ENCODE measurements at regions not wholly inside any gene's neighbourhood (a gene's known extent, or its start where the extent isn't known, plus 50 kb on each side); places are given as distances from the start of the nearest gene placed in this dataset.

- no peak overlapping the region for H4K8ac ChIP-seq (ENCODE audit: extremely low read depth, insufficient read depth, low read length)
- no peaks in the 10 kb centered on the region for H3K79me2 ChIP-seq (ENCODE audit: control insufficient read depth in 1 of 2, insufficient read depth in 2 of 2, low read length in 2 of 2)
- no peak overlapping the region for H4K91ac ChIP-seq (replicated peaks; ENCODE audit: insufficient read length, low read length)
- no peaks in the 10 kb centered on the region for H3K27me3 ChIP-seq (replicated peaks in 1 of 4; ENCODE audit: control insufficient read depth in 3 of 4, extremely low read depth in 1 of 4, insufficient read depth in 3 of 4, low read length in 3 of 4)
- no peak overlapping the region for H3K14ac ChIP-seq (ENCODE audit: insufficient read length)
- ChIA-PET CTCF (ENCODE audit: partially characterized antibody) (interaction anchor here (0.5 to 2.5 kb wide), 48 partner anchors 8 to 1144 kb away, joined by 3 to 23 read pairs (median 4); no protein-coding TSS in a partner anchor), POLR2A (ENCODE audit: partially characterized antibody) (no interaction called here)
- no peak overlapping the region for H2AFZ ChIP-seq (ENCODE audit: low read length)
- no peak overlapping the region for H2BK5ac ChIP-seq (ENCODE audit: low read depth, low read length)
- H3K9ac ChIP-seq (replicated peaks in 1 of 4; ENCODE audit: extremely low read depth in 1 of 4, low read depth in 3 of 4, low read length in 3 of 4), result no peak overlapping the region
- H3K4me2 ChIP-seq (ENCODE audit: insufficient read depth in 1 of 2, low read depth in 2 of 2, low read length in 2 of 2), result no peak overlapping the region
- no peak overlapping the region for H2BK120ac ChIP-seq (replicated peaks; ENCODE audit: low read depth, low read length)
- H3K9me3 ChIP-seq (ENCODE audit: insufficient read depth in 2 of 2, low read depth in 1 of 2, low read length in 1 of 2), result no peaks in the 10 kb centered on the region
- no peak overlapping the region for H2BK15ac ChIP-seq (ENCODE audit: low read length)
- no peak overlapping the region for H3K4me3 ChIP-seq (ENCODE audit: extremely low read depth in 1 of 4, insufficient read depth in 2 of 4, low read depth in 3 of 4, low read length in 4 of 4)
- H4K20me1 ChIP-seq (replicated peaks in 1 of 2; ENCODE audit: control insufficient read depth in 1 of 2, insufficient read depth in 2 of 2, low read length in 2 of 2), result no peaks in the 10 kb centered on the region
- no peak overlapping the region for H3K56ac ChIP-seq (replicated peaks; ENCODE audit: insufficient read length, low read depth, low read length)
- no peaks in the 10 kb centered on the region for H3K36me3 ChIP-seq (ENCODE audit: control insufficient read depth in 2 of 4, insufficient read depth in 4 of 4, low read length in 3 of 4)
- no peak overlapping the region for H3K18ac ChIP-seq (ENCODE audit: extremely low read depth, low read length)
- H3K27ac ChIP-seq (ENCODE audit: low read depth, low read length), result no peak overlapping the region
- FAIRE-seq (peak; percentile 95), DNase-seq (ENCODE audit: low read depth in 1 of 2, low spot score in 2 of 2) (peak in 1 of 2 experiments; percentile 51)
- no peak overlapping the region for H2AK5ac ChIP-seq (ENCODE audit: low read depth, low read length)
- H3K23ac ChIP-seq (ENCODE audit: insufficient read length), result no peak overlapping the region
- no peak overlapping the region for H4K5ac ChIP-seq (ENCODE audit: insufficient read length, low read depth, low read length)
- no peak overlapping the region for H2BK20ac ChIP-seq (ENCODE audit: low read length)
- no peaks in the 10 kb centered on the region for H3K23me2 ChIP-seq (ENCODE audit: low read depth, low read length)
- H2BK12ac ChIP-seq (ENCODE audit: low read depth, low read length), result no peak overlapping the region
- H3K79me1 ChIP-seq (ENCODE audit: low read depth, low read length), result no peaks in the 10 kb centered on the region
- WGBS, 2 experiments (ENCODE audit: extremely low coverage in 1 of 2, insufficient coverage in 1 of 2, insufficient read length in 1 of 2, insufficient replicate concordance in 2 of 2, low coverage in 1 of 2, low lambda C conversion rate in 2 of 2, missing lambda C conversion rate in 1 of 2), result 90% methylated on average over 1 of the region's 1 CpG; no CpG with 5 or more reads in 1 of the 2 experiments
- no peak overlapping the region for H3K4ac ChIP-seq (replicated peaks; ENCODE audit: insufficient read length, low read depth, low read length)
- H3K4me1 ChIP-seq (replicated peaks in 1 of 4; ENCODE audit: control insufficient read depth in 3 of 4, insufficient read depth in 4 of 4, low read length in 3 of 4), result peaks cover 0 to 2% (median 0%) of the 10 kb centered on the region in 4 experiments; a peak in 1 of 7 replicates
- TF ChIP-seq, protein P1, sequence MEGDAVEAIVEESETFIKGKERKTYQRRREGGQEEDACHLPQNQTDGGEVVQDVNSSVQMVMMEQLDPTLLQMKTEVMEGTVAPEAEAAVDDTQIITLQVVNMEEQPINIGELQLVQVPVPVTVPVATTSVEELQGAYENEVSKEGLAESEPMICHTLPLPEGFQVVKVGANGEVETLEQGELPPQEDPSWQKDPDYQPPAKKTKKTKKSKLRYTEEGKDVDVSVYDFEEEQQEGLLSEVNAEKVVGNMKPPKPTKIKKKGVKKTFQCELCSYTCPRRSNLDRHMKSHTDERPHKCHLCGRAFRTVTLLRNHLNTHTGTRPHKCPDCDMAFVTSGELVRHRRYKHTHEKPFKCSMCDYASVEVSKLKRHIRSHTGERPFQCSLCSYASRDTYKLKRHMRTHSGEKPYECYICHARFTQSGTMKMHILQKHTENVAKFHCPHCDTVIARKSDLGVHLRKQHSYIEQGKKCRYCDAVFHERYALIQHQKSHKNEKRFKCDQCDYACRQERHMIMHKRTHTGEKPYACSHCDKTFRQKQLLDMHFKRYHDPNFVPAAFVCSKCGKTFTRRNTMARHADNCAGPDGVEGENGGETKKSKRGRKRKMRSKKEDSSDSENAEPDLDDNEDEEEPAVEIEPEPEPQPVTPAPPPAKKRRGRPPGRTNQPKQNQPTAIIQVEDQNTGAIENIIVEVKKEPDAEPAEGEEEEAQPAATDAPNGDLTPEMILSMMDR (IDR thresholded peaks at IDR 0.05; ENCODE audit: control extremely low read depth in 1 of 3, insufficient read depth in 1 of 3, low read depth in 1 of 3, low read length in 3 of 3), result peak in 2 of 3 experiments; percentile 31 to 64; a peak in 2 of 4 replicates
- TF ChIP-seq KDM1A (IDR thresholded peaks at IDR 0.05; ENCODE audit: borderline replicate concordance, low read length), result no peak
- TF ChIP-seq TAF7 (optimal IDR thresholded peaks at IDR 0.05; ENCODE audit: borderline replicate concordance, low read depth, low read length), result no peak
- no peak for TF ChIP-seq SIRT6 (IDR thresholded peaks at IDR 0.05; ENCODE audit: low read length)
- no peak for TF ChIP-seq TCF12 (IDR thresholded peaks at IDR 0.05; ENCODE audit: low read depth, low read length)
- TF ChIP-seq EP300 (IDR thresholded peaks at IDR 0.05; ENCODE audit: borderline replicate concordance in 1 of 2, low read depth in 2 of 2, low read length in 2 of 2), result no peak
- TF ChIP-seq SAP30 (IDR thresholded peaks at IDR 0.05; ENCODE audit: insufficient read depth, insufficient replicate concordance, low read length), result no peak
- no peak for TF ChIP-seq CBX5 (IDR thresholded peaks at IDR 0.05; ENCODE audit: low read depth, low read length)
- TF ChIP-seq NRF1 (IDR thresholded peaks at IDR 0.05; ENCODE audit: low read depth, low read length), result no peak
- peak; percentile 59 to 62 for TF ChIP-seq RAD21 (IDR thresholded peaks at IDR 0.05 in 1 of 2, conservative IDR thresholded peaks at IDR 0.05 in 1 of 2; ENCODE audit: low read depth in 2 of 2, low read length in 2 of 2)
Measured at GRCh38 chr2:193584522-193584938, 1389.8 kb upstream of the TMEFF2 start.
